ENCODE measurements at regions not wholly inside any gene's neighbourhood (a gene's known extent, or its start where the extent isn't known, plus 50 kb on each side); places are given as distances from the start of the nearest gene placed in this dataset.

DNA sequence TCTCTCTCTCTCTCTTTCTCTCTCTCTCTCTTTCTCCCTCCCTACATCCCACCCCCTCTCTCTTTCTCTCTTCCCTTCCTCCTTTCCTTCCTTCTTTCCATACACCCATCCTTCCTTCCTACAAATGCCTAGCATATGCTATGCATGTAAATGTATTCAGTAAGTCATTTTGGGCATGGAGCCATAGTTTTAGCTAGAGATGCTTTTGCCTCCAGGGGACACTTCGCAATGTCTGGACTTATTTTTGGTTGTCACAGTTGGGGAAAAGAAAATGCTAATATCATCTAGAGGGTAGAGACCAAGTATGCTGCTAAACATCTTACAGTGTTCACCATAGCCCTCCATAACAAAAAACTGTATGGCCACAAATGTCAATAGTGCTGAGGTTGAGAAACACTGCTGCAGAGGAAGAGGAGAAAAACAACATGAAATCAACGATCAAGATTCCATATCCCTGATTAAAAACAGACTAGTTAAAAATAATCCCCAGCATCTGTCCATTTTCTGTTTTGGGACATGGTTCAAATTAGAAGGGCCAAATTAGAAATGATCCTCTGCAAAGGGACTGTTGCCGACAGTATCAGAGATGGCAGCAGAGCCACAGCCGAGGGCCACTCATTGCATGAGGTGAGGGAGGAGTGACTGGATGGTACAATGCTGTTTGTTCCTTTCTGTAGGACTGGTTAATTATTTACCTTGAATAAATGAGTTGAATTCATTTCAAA lies 152.7 kb downstream of the SH3BGRL2 start:
- no peak for TF ChIP-seq CTCF (IDR thresholded peaks at IDR 0.05; ENCODE audit: insufficient read depth, low read depth, low read length)
- TF ChIP-seq EZH2 (IDR thresholded peaks at IDR 0.05; ENCODE audit: insufficient read depth, low read length) = no peak

All from astrocyte (in vitro differentiated cells and primary cell).